Keratinocyte (primary cell): ENCODE measurements at regions not wholly inside any gene's neighbourhood (a gene's known extent, or its start where the extent isn't known, plus 50 kb on each side); places are given as distances from the start of the nearest gene placed in this dataset.

Experiments used
- DNase-seq: peaks from one replicate; pipeline ENCODE4 v3.0.0-alpha.2; 2011; ENCODE audit warnings: low read depth, missing footprints, low spot score
- FAIRE-seq: peaks from 2 replicates; lab custom pipeline; 2011; peaks lifted over from hg19 to GRCh38; lab: Jason Lieb, UNC
- H2AFZ ChIP-seq: 2 replicates; pipeline ENCODE4 v1.6.0; 2012; ENCODE audit warnings: low read length, control low read depth, inconsistent platforms; ENCODE audit not compliant: control insufficient read depth
- H3K27ac ChIP-seq: 2 replicates; pipeline ENCODE4 v1.5.1; 2011; ENCODE audit warnings: low read length; ENCODE audit not compliant: control insufficient read depth, insufficient read depth
- H3K27me3 ChIP-seq: 3 replicates; pipeline ENCODE4 v1.6.0; 2011; ENCODE audit warnings: low read length; ENCODE audit not compliant: control insufficient read depth, insufficient read depth; ENCODE audit errors: extremely low read depth
- H3K36me3 ChIP-seq, 2 experiments: 2 replicates in 1 of 2; 3 replicates in 1 of 2; pipeline ENCODE4 v1.5.1; 2011; ENCODE audit warnings: low read length in 2 of 2, mild to moderate bottlenecking in 1 of 2; ENCODE audit not compliant: control insufficient read depth in 2 of 2, insufficient read depth in 2 of 2; ENCODE audit errors: extremely low read depth in 1 of 2
- H3K4me1 ChIP-seq: 3 replicates; pipeline ENCODE4 v1.5.1; 2011; ENCODE audit warnings: low read length; ENCODE audit not compliant: control insufficient read depth, insufficient read depth; ENCODE audit errors: extremely low read depth
- H3K4me2 ChIP-seq: 3 replicates; pipeline ENCODE4 v1.6.0; 2011; ENCODE audit warnings: low read depth, low read length; ENCODE audit not compliant: control insufficient read depth, insufficient read depth; ENCODE audit errors: extremely low read depth
- H3K4me3 ChIP-seq, 3 experiments: fragments of 200-600 bp in 1 of 3; sonication (generic) in 1 of 3; 2 replicates in 2 of 3; 3 replicates in 1 of 3; pipeline ENCODE4 v1.5.1; 2011 to 2016; ENCODE audit warnings: low read length in 3 of 3, mild to moderate bottlenecking in 3 of 3, control low read depth in 2 of 3, inconsistent platforms in 1 of 3, low read depth in 1 of 3, mixed read lengths in 1 of 3, mixed run types in 1 of 3, moderate library complexity in 1 of 3; ENCODE audit not compliant: control insufficient read depth in 2 of 3, insufficient read depth in 2 of 3; ENCODE audit errors: extremely low read depth in 1 of 3
- H3K79me2 ChIP-seq: 2 replicates; pipeline ENCODE4 v1.6.0; 2012; ENCODE audit warnings: low read length; ENCODE audit not compliant: control insufficient read depth, insufficient read depth
- H3K9ac ChIP-seq: 3 replicates; pipeline ENCODE4 v1.6.0; 2011; ENCODE audit warnings: low read length; ENCODE audit not compliant: control insufficient read depth, insufficient read depth; ENCODE audit errors: extremely low read depth
- H3K9me1 ChIP-seq: 3 replicates; pipeline ENCODE4 v1.6.0; 2011; ENCODE audit warnings: low read length; ENCODE audit not compliant: control insufficient read depth, insufficient read depth; ENCODE audit errors: extremely low read depth
- H3K9me3 ChIP-seq: 2 replicates; pipeline ENCODE4 v1.5.1; 2012; ENCODE audit warnings: low read depth, low read length; ENCODE audit not compliant: control insufficient read depth
- H4K20me1 ChIP-seq: 3 replicates; pipeline ENCODE4 v1.6.0; 2011; ENCODE audit warnings: low read length; ENCODE audit not compliant: control insufficient read depth, insufficient read depth; ENCODE audit errors: extremely low read depth
- EZH2 ChIP-seq: IDR thresholded peaks from one replicate; pipeline ENCODE4 v1.6.1; 2012; ENCODE audit warnings: inconsistent platforms, mild to moderate bottlenecking, low read length, moderate library complexity
- dilution Hi-C: fragments of 300-500 bp; cut with MboI; formaldehyde crosslinking; loops from one replicate; pipeline ENCODE4 v1.7.0; 2020; ENCODE audit warnings: low sequenced_read_pairs; ENCODE audit not compliant: extremely low pct_ligation_motif_present
- TF ChIP-seq, protein P1 (sequence below), 3 experiments: IDR thresholded peaks in 1 of 3; conservative IDR thresholded peaks in 1 of 3; optimal IDR thresholded peaks in 1 of 3; 2 replicates in 2 of 3; 3 replicates in 1 of 3; pipeline versions ENCODE3 to v1.5.1; 2011; ENCODE audit warnings: low read length in 3 of 3, mild to moderate bottlenecking in 3 of 3, moderate library complexity in 2 of 3, control low read depth in 1 of 3, inconsistent platforms in 1 of 3; ENCODE audit not compliant: insufficient read depth in 2 of 3; ENCODE audit errors: extremely low read depth in 1 of 3

DNA sequence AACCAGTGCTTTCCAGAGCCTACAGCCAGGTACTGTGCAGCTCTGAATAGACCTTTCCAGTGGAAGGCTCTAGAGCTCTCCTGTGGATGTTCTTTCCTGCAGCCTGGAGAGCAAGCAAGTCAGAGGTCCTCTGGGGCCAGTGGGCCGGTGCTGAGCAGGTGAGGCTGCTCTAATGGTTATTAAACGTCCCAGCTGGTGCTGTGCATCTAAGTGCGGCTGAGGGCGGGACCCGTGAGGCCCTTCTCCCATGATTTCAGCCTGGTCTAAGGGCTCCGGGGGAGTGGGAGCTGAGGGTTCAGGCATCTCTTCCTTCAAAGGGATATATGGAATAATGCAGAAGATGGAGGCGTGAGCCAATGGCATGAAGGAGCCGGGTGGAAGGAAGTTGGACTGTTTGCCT lies 83.7 kb upstream of the SDK2 start:
- Histone ChIP-seq H3K9me1 (no peaks in the 10 kb centered on the region), H2AFZ (no peak overlapping the region), H3K79me2 (no peaks in the 10 kb centered on the region), H3K4me3 (no peak overlapping the region), H3K27me3 (no peaks in the 10 kb centered on the region), H3K9me3 (no peaks in the 10 kb centered on the region), H3K36me3 (no peaks in the 10 kb centered on the region), H3K4me2 (no peak overlapping the region), H3K9ac (no peak overlapping the region), H4K20me1 (no peaks in the 10 kb centered on the region), H3K4me1 (no peaks in the 10 kb centered on the region), H3K27ac (no peak overlapping the region)
- FAIRE-seq (no peak), DNase-seq (no peak)
- TF ChIP-seq EZH2 = no peak
- TF ChIP-seq, protein P1, sequence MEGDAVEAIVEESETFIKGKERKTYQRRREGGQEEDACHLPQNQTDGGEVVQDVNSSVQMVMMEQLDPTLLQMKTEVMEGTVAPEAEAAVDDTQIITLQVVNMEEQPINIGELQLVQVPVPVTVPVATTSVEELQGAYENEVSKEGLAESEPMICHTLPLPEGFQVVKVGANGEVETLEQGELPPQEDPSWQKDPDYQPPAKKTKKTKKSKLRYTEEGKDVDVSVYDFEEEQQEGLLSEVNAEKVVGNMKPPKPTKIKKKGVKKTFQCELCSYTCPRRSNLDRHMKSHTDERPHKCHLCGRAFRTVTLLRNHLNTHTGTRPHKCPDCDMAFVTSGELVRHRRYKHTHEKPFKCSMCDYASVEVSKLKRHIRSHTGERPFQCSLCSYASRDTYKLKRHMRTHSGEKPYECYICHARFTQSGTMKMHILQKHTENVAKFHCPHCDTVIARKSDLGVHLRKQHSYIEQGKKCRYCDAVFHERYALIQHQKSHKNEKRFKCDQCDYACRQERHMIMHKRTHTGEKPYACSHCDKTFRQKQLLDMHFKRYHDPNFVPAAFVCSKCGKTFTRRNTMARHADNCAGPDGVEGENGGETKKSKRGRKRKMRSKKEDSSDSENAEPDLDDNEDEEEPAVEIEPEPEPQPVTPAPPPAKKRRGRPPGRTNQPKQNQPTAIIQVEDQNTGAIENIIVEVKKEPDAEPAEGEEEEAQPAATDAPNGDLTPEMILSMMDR (optimal IDR thresholded peaks at IDR 0.05 in 1 of 3, IDR thresholded peaks at IDR 0.05 in 1 of 3, conservative IDR thresholded peaks at IDR 0.05 in 1 of 3; ENCODE audit: extremely low read depth in 1 of 3, insufficient read depth in 2 of 3, low read length in 3 of 3) = no peak
- dilution Hi-C loops = no loop called here

DNA sequence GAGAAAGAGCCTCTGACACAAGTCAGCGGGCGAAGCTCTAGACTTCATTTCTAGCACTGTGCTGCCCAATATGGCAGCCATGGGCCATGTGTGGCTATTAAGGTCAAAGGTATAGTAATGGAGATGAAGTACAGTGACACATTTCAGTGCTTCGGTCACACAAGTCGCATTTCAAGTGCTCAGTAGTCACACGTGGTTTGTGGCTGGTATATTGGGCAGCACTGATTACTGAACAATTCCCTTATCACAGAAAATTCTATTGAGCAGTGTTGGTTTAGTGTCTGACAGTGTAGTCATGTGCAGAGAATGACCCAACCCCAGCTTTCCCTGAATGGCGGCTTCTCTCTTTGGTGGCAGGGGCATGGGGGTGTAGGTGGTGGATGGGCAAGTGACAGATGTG lies 84.9 kb upstream of the SDK2 start:
- no peaks in the 10 kb centered on the region for H3K9me1 ChIP-seq
- H3K4me1 ChIP-seq = no peaks in the 10 kb centered on the region
- no peak overlapping the region for H3K4me3 ChIP-seq
- no peak for TF ChIP-seq EZH2
- TF ChIP-seq, protein P1 (optimal IDR thresholded peaks at IDR 0.05 in 1 of 3, IDR thresholded peaks at IDR 0.05 in 1 of 3, conservative IDR thresholded peaks at IDR 0.05 in 1 of 3; ENCODE audit: extremely low read depth in 1 of 3, insufficient read depth in 2 of 3, low read length in 3 of 3) = no peak
- no peaks in the 10 kb centered on the region for H3K79me2 ChIP-seq
- no peak for FAIRE-seq
- H3K27me3 ChIP-seq = peaks cover 8% of the 10 kb centered on the region
- no peak overlapping the region for H3K4me2 ChIP-seq
- no peaks in the 10 kb centered on the region for H3K9me3 ChIP-seq
- dilution Hi-C loops = no loop called here
- no peak overlapping the region for H3K27ac ChIP-seq
- no peak overlapping the region for H3K9ac ChIP-seq
- no peaks in the 10 kb centered on the region for H3K36me3 ChIP-seq
- no peaks in the 10 kb centered on the region for H4K20me1 ChIP-seq
- no peak for DNase-seq
- H2AFZ ChIP-seq = no peak overlapping the region
